Neutrophil (primary cell): ENCODE measurements at regions not wholly inside any gene's neighbourhood (a gene's known extent, or its start where the extent isn't known, plus 50 kb on each side); places are given as distances from the start of the nearest gene placed in this dataset.

ENCODE experiments used
- H3K27ac ChIP-seq: fragments of 200-600 bp; sonication (generic); 2 replicates; pipeline ENCODE4 v1.5.1; 2016; ENCODE audit warnings: mild to moderate bottlenecking, moderate library complexity
- H3K27me3 ChIP-seq: fragments of 200-600 bp; sonication (generic); 2 replicates; pipeline ENCODE4 v1.6.0; 2016; ENCODE audit warnings: mild to moderate bottlenecking
- H3K36me3 ChIP-seq: fragments of 200-600 bp; sonication (generic); 2 replicates; pipeline ENCODE4 v1.5.1; 2017
- H3K4me1 ChIP-seq, 2 experiments: fragments of 200-600 bp in 1 of 2; sonication (generic) in 1 of 2; 1 replicate in 1 of 2; 2 replicates in 1 of 2; pipeline versions ENCODE4 v1.5.1 to v1.6.1; 2013 to 2016; ENCODE audit warnings: low read depth in 1 of 2, low read length in 1 of 2, mild to moderate bottlenecking in 1 of 2, moderate library complexity in 1 of 2; ENCODE audit not compliant: control insufficient read depth in 1 of 2, insufficient read depth in 1 of 2
- H3K4me3 ChIP-seq, 2 experiments: fragments of 200-600 bp in 1 of 2; sonication (generic) in 1 of 2; 1 replicate in 1 of 2; 2 replicates in 1 of 2; pipeline ENCODE4 v1.5.1; 2013 to 2016; ENCODE audit warnings: low read depth in 1 of 2, low read length in 1 of 2, mild to moderate bottlenecking in 1 of 2, moderate library complexity in 1 of 2
- H3K9me3 ChIP-seq: fragments of 200-600 bp; sonication (generic); 2 replicates; pipeline ENCODE4 v1.5.1; 2016
- CTCF ChIP-seq: fragments of 200-600 bp; sonication (generic); IDR thresholded peaks from 2 replicates; pipeline ENCODE4 v1.5.1; 2016; ENCODE audit warnings: antibody characterized with exemption

GRCh38 chr5:2464141-2464540, 287.3 kb downstream of the IRX2 start:
- Histone ChIP-seq H3K4me1 (no peaks in the 10 kb centered on the region), H3K9me3 (no peaks in the 10 kb centered on the region), H3K27ac (no peak overlapping the region), H3K27me3 (no peaks in the 10 kb centered on the region), H3K36me3 (no peaks in the 10 kb centered on the region), H3K4me3 (no peak overlapping the region)
- no peak for TF ChIP-seq CTCF

- no peaks in the 10 kb centered on the region for H3K4me1 ChIP-seq
- H3K9me3 ChIP-seq: no peaks in the 10 kb centered on the region
- no peak overlapping the region for H3K4me3 ChIP-seq
- no peaks in the 10 kb centered on the region for H3K36me3 ChIP-seq
- no peak for TF ChIP-seq CTCF
- H3K27me3 ChIP-seq: no peaks in the 10 kb centered on the region
- H3K27ac ChIP-seq: no peak overlapping the region
Observed at GRCh38 chr5:2461701-2462691, 289.5 kb downstream of the IRX2 start.

- Histone ChIP-seq H3K36me3 (no peaks in the 10 kb centered on the region), H3K4me1 (no peaks in the 10 kb centered on the region), H3K27me3 (no peaks in the 10 kb centered on the region), H3K9me3 (no peaks in the 10 kb centered on the region), H3K27ac (no peak overlapping the region), H3K4me3 (no peak overlapping the region)
- TF ChIP-seq CTCF: no peak
Observed at GRCh38 chr5:2460098-2460497, 291.4 kb downstream of the IRX2 start.

GRCh38 chr5:2459251-2459650, 292.2 kb downstream of the IRX2 start:
- Histone ChIP-seq H3K27ac (no peak overlapping the region), H3K36me3 (no peaks in the 10 kb centered on the region), H3K9me3 (no peaks in the 10 kb centered on the region), H3K4me3 (no peak overlapping the region), H3K27me3 (no peaks in the 10 kb centered on the region), H3K4me1 (no peaks in the 10 kb centered on the region)
- no peak for TF ChIP-seq CTCF

GRCh38 chr5:2455878-2456277, 295.6 kb downstream of the IRX2 start:
- H3K9me3 ChIP-seq: no peaks in the 10 kb centered on the region
- no peak for TF ChIP-seq CTCF
- no peaks in the 10 kb centered on the region for H3K36me3 ChIP-seq
- no peak overlapping the region for H3K4me3 ChIP-seq
- no peak overlapping the region for H3K27ac ChIP-seq
- no peaks in the 10 kb centered on the region for H3K4me1 ChIP-seq
- H3K27me3 ChIP-seq: no peaks in the 10 kb centered on the region
